Breast epithelium (tissue), 3 donors: ENCODE measurements at regions not wholly inside any gene's neighbourhood (a gene's known extent, or its start where the extent isn't known, plus 50 kb on each side); places are given as distances from the start of the nearest gene placed in this dataset.

Source experiments
- CTCF ChIP-seq, 3 donors: fragments of 450-650 bp; IDR thresholded peaks; one replicate each; pipeline ENCODE4 v1.5.1; 2016 to 2017; ENCODE audit warnings: antibody characterized with exemption in 3 of 3, mild to moderate bottlenecking in 3 of 3, moderate library complexity in 3 of 3
- POLR2A ChIP-seq: fragments of 450-650 bp; IDR thresholded peaks from one replicate; pipeline ENCODE4 v1.6.1; 2016; ENCODE audit warnings: antibody characterized with exemption, mild to moderate bottlenecking, moderate library complexity
- POLR2AphosphoS5 ChIP-seq, 3 donors: sonication (generic); formaldehyde crosslinking; IDR thresholded peaks; one replicate each; pipeline ENCODE4 v1.6.1; 2017; ENCODE audit warnings: antibody characterized with exemption in 3 of 3

- TF ChIP-seq POLR2AphosphoS5 (IDR thresholded peaks at IDR 0.05) (no peak), CTCF (IDR thresholded peaks at IDR 0.05) (no peak), POLR2A (no peak)
Observed at GRCh38 chr15:46872286-46872980, 844.9 kb upstream of the SEMA6D start.
